H1 (cell line): ENCODE measurements at regions not wholly inside any gene's neighbourhood (a gene's known extent, or its start where the extent isn't known, plus 50 kb on each side); places are given as distances from the start of the nearest gene placed in this dataset.

ENCODE experiments used
- CHD1 ChIP-seq: IDR thresholded peaks from 2 replicates; pipeline ENCODE4 v1.6.1; 2012; ENCODE audit warnings: low read depth, low read length, improper control_type of control experiment
- GABPA ChIP-seq: IDR thresholded peaks from 2 replicates; pipeline ENCODE4 v1.6.1; 2011; ENCODE audit warnings: mild to moderate bottlenecking, low read length, moderate library complexity, borderline replicate concordance; ENCODE audit not compliant: insufficient read depth
- SIRT6 ChIP-seq: IDR thresholded peaks from one replicate; pipeline ENCODE4 v1.7.1; 2012; ENCODE audit warnings: low read length, inconsistent platforms
- TAF1 ChIP-seq: IDR thresholded peaks from 2 replicates; pipeline ENCODE4 v1.6.1; 2011; ENCODE audit warnings: mild to moderate bottlenecking, low read depth, low read length
- TF ChIP-seq, protein P1 (sequence below): fragments of 300-600 bp; sonication (generic); IDR thresholded peaks from 2 replicates; pipeline ENCODE4 v1.7.1; 2012; ENCODE audit warnings: low read length, moderate library complexity, mild to moderate bottlenecking, inconsistent platforms; ENCODE audit not compliant: insufficient replicate concordance

DNA sequence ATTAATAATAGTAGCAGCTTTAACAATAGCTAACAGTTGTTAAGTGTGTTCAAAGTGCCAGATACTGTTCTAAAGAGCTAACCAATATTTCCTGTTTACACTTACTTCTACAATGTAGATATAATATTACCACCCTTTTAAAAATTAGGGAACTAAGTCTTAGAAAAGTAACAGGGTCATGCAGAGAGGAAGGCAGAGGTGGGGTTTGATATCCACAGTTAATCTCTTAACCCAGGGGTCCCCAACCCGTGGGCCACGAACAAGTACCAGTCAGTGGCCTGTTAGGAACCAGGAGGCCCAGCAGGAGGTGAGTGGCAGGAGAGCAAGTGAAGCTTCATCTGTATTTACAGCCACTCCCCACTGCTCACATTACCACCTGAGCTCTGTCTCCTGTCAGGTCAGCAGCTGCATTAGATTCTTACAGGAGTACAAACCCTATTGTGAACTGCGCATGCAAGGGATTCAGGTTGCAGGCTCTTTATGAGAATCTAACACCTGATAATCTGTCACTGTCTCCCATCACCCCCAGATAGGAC lies 89.1 kb downstream of the ACTL7B start (continued):
- TF ChIP-seq, protein P1, sequence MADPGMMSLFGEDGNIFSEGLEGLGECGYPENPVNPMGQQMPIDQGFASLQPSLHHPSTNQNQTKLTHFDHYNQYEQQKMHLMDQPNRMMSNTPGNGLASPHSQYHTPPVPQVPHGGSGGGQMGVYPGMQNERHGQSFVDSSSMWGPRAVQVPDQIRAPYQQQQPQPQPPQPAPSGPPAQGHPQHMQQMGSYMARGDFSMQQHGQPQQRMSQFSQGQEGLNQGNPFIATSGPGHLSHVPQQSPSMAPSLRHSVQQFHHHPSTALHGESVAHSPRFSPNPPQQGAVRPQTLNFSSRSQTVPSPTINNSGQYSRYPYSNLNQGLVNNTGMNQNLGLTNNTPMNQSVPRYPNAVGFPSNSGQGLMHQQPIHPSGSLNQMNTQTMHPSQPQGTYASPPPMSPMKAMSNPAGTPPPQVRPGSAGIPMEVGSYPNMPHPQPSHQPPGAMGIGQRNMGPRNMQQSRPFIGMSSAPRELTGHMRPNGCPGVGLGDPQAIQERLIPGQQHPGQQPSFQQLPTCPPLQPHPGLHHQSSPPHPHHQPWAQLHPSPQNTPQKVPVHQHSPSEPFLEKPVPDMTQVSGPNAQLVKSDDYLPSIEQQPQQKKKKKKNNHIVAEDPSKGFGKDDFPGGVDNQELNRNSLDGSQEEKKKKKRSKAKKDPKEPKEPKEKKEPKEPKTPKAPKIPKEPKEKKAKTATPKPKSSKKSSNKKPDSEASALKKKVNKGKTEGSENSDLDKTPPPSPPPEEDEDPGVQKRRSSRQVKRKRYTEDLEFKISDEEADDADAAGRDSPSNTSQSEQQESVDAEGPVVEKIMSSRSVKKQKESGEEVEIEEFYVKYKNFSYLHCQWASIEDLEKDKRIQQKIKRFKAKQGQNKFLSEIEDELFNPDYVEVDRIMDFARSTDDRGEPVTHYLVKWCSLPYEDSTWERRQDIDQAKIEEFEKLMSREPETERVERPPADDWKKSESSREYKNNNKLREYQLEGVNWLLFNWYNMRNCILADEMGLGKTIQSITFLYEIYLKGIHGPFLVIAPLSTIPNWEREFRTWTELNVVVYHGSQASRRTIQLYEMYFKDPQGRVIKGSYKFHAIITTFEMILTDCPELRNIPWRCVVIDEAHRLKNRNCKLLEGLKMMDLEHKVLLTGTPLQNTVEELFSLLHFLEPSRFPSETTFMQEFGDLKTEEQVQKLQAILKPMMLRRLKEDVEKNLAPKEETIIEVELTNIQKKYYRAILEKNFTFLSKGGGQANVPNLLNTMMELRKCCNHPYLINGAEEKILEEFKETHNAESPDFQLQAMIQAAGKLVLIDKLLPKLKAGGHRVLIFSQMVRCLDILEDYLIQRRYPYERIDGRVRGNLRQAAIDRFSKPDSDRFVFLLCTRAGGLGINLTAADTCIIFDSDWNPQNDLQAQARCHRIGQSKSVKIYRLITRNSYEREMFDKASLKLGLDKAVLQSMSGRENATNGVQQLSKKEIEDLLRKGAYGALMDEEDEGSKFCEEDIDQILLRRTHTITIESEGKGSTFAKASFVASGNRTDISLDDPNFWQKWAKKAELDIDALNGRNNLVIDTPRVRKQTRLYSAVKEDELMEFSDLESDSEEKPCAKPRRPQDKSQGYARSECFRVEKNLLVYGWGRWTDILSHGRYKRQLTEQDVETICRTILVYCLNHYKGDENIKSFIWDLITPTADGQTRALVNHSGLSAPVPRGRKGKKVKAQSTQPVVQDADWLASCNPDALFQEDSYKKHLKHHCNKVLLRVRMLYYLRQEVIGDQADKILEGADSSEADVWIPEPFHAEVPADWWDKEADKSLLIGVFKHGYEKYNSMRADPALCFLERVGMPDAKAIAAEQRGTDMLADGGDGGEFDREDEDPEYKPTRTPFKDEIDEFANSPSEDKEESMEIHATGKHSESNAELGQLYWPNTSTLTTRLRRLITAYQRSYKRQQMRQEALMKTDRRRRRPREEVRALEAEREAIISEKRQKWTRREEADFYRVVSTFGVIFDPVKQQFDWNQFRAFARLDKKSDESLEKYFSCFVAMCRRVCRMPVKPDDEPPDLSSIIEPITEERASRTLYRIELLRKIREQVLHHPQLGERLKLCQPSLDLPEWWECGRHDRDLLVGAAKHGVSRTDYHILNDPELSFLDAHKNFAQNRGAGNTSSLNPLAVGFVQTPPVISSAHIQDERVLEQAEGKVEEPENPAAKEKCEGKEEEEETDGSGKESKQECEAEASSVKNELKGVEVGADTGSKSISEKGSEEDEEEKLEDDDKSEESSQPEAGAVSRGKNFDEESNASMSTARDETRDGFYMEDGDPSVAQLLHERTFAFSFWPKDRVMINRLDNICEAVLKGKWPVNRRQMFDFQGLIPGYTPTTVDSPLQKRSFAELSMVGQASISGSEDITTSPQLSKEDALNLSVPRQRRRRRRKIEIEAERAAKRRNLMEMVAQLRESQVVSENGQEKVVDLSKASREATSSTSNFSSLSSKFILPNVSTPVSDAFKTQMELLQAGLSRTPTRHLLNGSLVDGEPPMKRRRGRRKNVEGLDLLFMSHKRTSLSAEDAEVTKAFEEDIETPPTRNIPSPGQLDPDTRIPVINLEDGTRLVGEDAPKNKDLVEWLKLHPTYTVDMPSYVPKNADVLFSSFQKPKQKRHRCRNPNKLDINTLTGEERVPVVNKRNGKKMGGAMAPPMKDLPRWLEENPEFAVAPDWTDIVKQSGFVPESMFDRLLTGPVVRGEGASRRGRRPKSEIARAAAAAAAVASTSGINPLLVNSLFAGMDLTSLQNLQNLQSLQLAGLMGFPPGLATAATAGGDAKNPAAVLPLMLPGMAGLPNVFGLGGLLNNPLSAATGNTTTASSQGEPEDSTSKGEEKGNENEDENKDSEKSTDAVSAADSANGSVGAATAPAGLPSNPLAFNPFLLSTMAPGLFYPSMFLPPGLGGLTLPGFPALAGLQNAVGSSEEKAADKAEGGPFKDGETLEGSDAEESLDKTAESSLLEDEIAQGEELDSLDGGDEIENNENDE = no peak
- TF ChIP-seq SIRT6 (no peak), GABPA (no peak), CHD1 (no peak), TAF1 (no peak)
- TF ChIP-seq, all 59 proteins: peak for 0
